ENCODE measurements at regions not wholly inside any gene's neighbourhood (a gene's known extent, or its start where the extent isn't known, plus 50 kb on each side); places are given as distances from the start of the nearest gene placed in this dataset.

DNA sequence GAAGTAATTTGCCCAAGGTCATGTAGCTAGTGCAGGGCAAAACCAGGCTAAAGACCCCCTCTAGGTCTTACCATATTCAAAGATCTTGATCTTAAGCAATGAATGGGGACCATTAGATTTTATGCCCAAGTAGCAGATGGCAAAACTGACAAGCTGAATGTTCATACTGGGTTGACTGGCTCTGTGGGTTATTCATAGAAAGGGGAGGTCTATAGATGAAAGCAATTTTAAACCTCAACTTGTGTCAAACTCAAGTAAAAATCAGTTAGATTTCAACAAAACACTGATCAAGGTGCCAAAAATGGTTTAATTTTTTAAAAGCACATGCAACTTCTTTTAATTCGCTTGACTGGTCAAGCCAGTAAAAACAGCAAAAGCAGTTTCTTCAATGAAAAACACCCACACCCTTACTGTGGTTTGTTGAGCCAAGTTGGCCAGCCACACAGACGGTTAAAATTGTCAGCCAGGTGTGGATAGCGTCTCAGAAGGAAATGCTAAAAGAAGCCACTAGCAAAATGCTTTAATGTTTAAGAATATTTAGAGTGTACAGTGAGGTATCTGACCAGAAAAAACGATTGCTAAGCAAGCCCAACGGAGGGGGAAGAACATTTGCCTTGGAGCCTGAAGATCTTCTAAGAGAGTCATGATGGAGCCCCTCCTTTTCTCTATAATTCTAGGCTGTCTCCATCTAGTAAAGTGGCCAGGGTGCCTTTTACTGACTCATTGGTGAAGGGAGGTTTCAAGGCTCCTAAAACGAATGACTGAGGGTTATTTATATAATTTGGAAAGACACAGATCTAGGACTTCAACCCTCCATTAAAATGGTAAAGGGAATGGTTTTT is 539.6 kb upstream of the CLINT1 start:
- no peak for DNase-seq (ENCODE audit: low read depth)

DNA sequence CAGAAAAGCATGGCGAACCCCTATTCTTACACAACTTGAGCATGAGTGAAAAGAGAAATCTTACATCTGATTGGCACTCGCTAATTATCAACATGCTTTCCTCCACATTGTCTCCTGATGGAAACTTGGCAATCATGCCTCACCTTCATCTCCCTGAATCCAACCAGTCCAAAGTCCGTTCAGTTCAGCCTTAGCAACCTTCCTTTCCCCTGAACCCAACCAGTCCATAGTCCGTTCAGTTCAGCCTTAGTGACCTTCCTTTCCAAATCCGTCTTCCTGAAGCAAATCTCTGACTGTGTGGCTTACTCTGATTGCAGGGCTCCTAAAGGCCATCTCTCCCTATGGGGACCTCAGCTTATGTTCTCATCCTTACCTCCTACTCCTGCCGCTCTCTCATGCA is 538.3 kb upstream of the CLINT1 start:
- no peak for DNase-seq (ENCODE audit: low read depth)

DNA sequence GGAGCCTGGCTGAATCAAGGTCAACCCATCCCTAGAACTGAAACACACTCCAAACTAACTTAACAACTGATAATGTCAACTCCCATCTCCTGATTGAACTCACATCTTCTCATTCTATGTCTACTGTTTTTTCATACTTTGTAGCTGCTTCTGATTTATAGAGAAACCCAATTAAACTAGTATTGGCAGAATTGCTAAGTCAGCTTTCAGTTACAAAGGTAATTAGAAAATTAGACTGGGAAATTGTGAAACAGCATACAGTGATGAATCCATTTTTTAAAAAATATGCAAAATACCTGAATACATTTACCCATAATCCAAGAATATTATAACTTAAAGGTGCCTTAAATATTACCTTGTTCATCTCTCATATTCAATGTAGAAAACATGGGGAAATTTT is 535.2 kb upstream of the CLINT1 start:
- DNase-seq (ENCODE audit: low read depth) = no peak

DNA sequence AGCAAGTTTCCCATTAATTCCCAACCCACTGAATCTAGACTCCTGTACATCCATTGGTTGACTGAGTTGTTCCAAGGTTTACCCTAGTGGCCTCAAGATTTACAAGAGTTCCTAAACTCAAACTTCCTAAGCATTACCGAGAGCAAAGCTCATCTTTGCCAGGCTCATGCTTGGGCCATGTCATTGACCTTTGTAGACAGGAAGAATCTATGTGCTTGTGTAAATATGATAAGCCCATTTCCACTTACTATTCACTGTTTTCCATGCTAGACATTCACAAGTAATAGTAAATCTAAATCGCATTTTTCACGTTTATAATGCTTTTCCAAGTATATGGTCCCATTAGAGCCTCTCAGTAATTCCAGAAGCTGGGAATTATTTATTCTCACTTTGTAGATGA is 534.5 kb upstream of the CLINT1 start:
- DNase-seq (ENCODE audit: low read depth) = no peak

DNA sequence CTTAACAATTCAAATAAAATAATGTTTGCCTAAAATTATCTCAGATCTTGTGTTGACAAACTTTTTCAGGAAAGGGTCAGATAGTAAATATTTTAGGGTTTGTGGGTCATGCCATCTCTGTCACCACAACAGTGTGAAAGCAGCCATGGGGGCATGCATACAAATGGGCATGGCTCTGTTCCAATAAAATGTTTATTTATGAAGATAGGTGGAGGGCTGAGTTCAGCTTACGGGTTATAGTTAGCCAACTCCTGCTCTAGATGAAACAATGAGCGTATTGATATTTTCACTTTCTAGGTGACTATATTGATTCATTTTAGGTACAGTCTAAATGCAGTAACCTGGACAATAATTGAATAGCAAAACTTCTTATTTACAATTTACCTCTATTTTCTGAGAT is 533.8 kb upstream of the CLINT1 start:
- DNase-seq (ENCODE audit: low read depth) = no peak

DNA sequence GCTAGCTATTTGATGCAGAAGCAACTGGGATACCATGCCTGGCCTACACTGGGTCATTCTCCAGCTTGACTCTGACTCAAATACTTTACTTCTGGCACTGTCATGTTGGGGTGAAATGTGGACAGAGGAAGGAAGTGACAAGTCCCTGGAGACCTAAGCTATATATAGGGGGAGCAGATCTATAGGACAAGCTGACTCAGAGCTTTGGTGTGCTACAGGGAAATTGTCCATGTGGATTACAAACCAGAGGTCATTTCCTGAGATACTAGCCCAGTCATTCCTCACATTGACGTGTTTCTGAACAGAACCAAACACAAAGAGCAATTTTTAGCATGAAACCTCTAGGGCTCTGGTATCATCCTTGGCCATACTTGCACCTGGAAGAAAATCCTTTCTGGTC is 531.6 kb upstream of the CLINT1 start:
- no peak for DNase-seq (ENCODE audit: low read depth)

DNA sequence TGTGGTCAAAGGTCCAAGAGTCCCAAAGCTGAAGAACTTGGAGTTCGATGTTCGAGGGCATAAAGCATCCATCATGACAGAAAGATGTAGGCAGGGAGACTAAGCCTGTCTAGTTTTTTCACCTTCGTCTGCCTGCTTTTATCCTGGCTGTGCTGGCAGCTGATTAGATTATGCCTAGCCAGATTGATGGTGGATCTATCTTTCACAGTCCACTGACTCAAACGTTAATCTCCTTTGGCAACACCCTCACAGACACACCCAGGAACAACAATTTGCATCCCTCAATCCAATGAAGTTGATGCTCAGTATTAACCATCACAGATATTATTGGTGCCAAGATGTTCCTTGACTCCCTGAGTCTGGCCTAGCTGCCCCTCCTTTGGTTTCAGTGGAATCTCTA is 530.8 kb upstream of the CLINT1 start:
- no peak for DNase-seq (ENCODE audit: low read depth)

DNA sequence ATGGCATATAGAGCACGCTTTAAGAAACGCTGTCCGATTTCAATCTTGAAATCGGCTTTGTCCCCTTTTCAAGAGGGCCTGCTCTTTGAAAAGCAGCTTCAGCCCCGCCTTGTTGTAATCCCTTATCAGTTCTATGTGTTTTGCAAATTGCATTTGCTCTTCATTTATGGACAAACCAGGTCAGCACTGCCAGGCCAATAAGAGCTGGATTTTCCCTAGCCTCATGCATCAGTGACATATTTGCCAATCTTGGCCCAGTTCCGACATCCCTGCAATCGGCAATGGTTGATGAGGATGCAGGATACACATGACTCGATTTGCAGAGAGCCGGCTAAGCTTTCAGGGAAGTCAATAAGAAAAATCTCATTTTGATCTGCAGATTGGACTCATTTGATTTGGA is 529.1 kb upstream of the CLINT1 start:
- DNase-seq (ENCODE audit: low read depth) = no peak

DNA sequence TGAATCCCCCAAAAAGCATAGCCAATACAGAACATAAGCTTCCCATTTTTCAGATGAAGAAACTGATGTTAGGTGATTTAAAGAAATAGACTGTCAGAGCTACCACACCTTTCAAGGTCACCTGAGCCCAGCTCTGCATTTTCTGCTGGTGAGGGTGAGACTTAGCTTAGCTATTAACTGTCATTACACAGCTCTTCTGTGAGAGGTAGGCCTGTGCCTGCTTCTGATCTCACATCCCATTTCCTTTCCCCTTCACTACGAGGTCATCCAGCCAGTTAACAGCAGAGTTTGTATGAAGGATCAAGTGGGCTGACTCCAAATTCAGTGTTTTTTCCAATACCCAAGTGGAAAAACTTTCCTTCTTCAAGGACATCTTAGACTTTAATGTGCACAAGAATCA is 528.6 kb upstream of the CLINT1 start:
- no peak for DNase-seq (ENCODE audit: low read depth)

DNA sequence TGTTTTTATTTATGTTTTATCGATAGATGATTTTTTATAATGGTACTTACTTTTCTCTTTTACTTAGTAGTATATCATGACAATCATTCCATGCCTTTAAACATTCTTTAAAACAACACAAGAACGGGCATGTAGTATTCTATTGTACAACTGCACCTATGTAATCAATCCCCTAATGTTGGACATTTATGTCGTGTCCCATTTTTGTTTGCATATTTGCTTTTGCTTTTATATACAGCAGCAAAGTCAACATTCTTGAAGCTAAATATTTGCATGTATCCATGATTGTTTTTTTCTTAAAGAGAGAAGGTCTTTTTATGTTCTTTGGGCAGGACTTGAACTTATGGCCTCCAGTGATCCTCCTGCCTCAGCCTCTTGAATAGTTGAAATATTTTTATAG is 527.0 kb upstream of the CLINT1 start:
- DNase-seq (ENCODE audit: low read depth) = no peak

DNA sequence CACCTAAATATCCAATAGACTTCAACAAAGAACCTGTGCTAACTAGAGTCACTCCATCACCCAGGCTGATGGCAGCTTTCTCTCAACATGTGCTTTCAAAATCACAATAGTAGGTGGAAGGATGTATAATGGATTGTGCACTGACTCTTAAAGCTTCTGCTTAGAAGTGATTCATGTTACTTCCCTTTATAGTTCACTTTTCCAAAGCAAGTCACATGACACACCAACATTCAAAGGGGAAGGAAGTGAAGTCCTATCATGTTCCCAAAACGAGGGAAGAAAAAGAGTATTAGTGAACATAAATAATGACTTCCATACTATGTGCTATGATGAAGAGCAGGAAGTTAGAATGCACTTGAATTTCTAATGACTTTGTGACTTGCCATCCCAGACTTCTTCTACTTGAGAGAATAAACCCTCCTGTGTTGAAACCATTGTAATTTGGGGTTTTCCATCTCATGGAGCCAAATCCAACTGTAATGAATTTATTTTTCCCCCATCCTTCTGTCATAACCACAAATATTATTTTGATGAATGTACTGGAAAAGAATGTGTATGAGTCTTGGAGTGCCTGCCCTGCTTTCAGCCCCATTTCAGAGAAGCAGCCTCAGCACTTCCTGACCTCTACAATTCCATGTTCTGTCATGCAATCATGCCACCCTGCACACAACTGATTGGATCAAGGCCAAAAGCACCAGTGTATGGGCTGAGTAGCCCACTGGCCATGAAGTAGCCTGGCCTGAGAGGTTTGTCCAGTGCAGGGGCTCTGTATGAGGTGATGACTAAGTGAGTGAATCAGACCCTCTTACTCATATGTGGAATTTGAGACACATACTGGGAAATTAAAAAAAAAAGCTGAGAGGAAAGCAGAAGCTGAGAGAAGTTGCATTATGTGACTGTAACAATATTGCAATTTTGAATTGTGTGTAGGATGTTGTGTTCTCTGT is 525.9 kb upstream of the CLINT1 start:
- no peak for DNase-seq (ENCODE audit: low read depth)

DNA sequence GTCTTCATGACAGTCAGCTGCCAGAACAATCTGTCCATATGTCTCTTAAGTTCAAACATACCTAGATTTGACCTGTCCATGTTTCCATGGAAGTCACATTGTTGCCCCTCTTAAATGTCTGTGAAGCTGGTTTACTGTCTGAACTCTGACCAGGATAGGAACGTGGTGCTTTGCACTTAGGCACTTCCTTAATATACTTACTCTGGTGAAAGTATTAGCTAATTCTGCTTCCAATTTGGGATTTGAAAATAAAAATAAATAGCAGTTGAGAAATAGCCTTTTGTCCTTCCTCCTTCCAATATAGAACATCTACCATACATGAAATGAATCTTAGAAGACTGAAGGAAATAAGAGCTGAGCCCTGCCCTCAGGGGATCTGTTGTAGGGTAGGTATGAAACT is 524.5 kb upstream of the CLINT1 start:
- DNase-seq (ENCODE audit: low read depth) = no peak

DNA sequence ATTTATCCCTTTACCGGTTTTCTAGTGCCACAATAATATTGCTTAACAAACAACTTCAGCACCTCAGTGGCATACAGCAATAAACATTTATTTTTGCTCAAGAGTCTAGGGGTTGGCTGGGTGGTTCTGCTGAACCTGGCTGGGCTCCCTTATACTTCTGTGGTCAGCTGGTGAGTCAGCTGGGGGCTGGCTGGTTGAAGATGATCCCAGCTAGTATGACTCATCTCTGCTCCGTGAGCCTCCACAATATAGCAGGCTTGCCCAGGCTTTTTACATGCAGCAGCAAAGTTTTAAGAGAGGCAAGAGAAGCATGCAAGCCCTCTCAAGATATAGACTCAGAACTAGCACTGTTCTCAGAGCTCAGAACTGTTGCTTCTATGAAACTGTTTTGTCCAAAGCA is 523.5 kb upstream of the CLINT1 start:
- DNase-seq (ENCODE audit: low read depth) = no peak

DNA sequence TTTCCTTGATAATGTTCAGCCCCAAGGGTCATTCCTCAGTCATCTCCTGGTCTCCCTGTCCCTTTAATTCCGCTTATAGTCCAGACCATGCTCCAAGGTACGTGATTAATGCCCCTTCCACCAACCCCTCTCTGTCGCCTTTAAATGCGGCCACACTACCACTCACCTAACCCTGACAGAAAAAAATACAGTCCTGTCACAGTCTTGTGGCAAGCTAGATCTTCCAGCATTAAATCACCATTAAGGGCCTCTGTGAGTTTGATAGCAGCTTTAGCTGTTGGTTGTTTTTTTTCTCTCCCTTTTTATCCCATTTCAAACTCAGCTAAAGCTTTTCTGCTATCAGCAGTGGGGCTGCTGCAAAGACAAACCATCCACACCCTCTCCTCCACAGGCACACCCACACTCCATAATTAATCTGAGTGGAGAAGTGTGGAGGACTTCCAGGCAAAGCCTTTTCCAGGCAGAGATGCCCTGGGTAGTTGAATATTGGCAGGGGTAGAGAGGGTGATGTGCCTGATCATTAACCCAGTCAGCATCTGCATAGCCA is 522.7 kb upstream of the CLINT1 start:
- no peak for DNase-seq (ENCODE audit: low read depth)

DNA sequence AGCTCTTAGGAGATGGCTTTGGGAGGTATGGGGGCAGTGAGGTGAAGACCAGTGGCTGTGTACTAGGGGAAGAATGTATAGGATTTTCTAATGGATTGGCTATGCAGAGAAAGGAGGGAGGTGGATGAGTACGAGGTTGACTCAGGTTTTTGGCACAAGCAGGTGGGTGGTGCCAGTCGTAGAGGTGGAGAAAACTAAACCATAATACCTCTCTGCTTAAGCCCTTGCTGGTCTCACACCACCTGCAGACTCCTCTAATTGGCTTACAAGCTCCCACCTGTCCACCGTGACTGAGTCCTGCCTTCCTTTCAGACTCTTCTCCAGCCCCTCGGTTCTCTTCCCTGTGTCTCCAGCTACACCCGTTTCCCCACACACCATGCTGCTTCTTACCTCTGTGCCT is 521.7 kb upstream of the CLINT1 start:
- no peak for DNase-seq (ENCODE audit: low read depth)

DNA sequence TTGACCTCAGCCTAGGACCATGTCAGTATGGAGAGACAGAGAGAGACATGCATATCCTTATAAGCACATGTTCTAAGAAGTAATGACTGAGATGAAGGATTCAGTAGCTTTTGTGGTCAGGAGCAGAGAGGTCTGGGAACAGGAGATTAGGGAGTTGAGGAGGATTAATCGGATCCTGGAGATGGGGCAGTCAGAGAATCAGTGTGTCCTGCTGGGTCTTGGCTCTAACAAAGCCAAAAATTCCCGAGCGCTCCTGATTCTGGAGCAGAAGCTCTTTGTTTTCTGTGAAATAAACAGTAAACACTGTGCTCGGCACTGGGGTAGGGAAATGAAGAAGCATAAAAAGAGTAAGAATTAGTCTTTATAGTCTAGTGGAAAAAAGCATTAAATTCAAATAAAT is 520.0 kb upstream of the CLINT1 start:
- DNase-seq (ENCODE audit: low read depth) = no peak

DNA sequence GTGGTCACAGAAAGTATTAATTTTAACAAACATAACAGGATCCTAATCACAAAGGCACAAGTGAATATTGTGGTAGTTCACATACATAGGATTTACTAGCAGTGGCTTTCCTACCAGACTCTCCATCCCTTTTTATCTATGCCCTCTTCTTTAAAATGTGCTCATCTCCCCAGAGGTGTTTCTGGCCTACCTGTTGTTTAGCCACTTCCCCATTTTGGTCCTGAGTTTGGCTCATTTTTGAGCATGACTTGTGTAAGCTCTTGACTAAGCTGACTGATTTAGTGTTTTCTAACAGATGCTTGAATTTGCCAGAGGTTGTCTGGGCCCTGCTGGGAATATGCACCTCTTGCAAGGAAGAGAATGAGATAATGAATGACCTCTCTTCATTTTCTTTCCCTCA is 517.7 kb upstream of the CLINT1 start:
- DNase-seq (ENCODE audit: low read depth) = no peak

DNA sequence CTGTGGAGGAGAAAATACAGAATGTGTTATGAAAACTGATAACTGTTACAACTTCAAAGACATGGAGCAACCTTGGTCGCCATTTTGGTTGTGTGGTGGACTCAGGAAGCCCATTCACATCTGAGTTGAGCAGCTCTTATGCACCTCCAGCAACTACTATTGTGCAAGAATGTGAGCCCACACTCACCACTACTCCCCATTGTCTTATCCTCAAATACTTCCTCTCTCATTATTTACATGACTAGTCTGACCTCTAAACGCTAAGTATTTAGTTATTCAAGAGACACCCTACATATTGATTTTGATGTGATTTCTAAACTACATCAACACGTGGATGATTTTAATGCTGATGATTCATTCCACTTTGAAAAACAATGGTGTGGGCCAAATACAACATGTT is 516.6 kb upstream of the CLINT1 start:
- no peak for DNase-seq (ENCODE audit: low read depth)

DNA sequence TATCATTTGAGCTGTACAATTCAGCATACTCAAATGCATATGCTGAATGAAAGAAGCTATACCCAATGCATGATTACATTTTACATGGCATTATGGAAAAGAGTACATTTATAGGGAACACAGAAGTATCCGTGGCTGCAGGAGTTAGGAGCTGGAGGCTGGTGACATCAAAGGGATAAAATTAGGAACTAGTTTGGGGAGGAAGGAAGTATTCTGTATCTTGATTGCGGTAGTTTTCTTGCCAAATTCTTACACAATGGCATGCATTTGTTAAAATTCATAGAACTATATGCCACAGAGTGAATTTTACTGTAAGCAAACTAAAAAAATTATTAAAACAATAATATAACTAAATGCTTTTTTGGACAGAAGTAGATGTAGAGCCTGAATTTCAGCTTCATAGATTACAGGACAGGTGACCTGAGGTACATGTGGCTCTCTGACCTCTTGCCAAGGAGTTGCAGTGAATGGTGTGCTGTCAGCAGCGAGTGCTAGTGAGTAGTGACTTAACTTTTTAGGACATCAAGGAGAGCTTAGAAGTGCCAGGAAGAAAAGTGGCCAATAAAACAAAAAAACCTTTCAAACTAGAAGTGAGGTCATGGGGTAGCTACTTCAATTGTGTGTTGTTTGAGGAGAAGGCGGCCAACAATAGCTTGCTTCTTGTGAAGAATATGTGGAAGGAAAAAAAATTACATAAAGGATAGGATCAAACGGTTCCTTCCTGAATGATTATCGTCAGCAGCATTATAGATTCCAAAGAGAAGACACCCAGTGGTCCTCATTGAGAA is 514.9 kb upstream of the CLINT1 start:
- no peak for DNase-seq (ENCODE audit: low read depth)

DNA sequence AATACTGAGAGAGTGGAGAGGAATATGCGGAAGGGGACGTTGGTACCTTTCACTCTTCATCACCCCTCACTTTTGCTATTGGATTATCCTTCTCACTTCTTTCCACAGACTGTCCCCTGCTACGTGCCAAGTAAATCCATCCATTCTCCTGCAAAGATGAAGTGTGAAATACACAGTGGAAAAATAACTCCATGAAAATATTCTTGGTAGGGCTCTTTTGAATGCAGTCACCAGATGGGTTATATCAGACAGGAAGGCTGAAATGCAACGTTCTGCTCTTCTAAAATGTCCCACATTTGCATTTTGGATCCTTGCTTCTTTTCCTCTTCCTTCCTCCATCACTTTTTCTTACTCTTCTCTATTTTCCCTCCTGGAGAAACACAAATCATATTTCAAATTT is 510.3 kb upstream of the CLINT1 start:
- DNase-seq (ENCODE audit: low read depth) = no peak

DNA sequence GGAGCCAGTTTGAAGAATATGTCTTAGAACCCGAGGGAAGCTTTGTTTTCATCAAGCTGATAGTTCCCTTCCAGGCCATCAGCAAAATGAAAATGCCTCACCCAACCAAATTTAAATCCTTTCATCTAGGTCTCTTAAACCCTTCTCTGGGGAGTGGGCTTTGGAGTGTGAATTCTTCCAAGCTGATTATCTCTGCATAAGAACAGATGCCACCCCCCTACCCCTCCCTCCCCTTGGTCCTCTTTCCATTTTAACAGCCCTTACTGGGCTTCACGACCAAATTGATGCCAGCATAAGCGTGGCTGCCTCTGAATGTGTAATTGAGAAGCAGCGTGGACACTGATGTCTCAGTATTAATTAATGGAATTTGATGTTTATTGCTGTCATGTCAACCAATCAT is 509.7 kb upstream of the CLINT1 start:
- DNase-seq (ENCODE audit: low read depth) = no peak

DNA sequence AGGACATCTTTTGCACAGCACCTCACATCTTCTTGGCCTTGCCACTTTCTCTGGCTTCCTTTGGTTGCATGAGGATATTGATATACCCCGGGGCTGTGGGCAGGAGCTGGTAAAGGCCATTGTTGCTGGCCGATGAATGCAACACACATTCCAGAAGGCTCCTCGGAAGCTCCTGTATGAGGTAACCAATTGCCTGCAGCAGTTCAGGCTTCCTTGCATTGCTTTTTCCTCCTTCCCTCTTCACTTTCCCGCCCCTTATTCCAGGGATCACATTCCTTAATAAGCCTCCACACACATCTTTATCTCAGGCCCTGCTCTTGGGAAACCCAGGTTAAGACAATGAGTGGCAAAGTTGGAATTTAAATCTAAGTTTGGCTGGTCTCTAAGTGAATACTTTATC is 505.4 kb upstream of the CLINT1 start:
- DNase-seq (ENCODE audit: low read depth) = no peak

All from CMK (cell line).